HCT116 (cell line): ENCODE measurements at regions not wholly inside any gene's neighbourhood (a gene's known extent, or its start where the extent isn't known, plus 50 kb on each side); places are given as distances from the start of the nearest gene placed in this dataset.

Source experiments
- ATAC-seq: fragments of 200-7000 bp; cut with Tn5 transposase; 2 replicates; pipeline ENCODE4 v1.9.1; 2020; ENCODE audit warnings: mild to moderate bottlenecking, moderate library complexity
- BruUV-seq: library from RNA; stranded (reverse); fragments of 400-500 nt; replicated peaks from 2 replicates; lab custom pipeline; 2021; lab: Mats Ljungman, UMichigan
- CTCF ChIA-PET: fragments of 300-600 bp; sonication (Branson Sonifier 250); formaldehyde crosslinking; loops from one replicate; lab custom pipeline; 2021; ENCODE audit warnings: antibody characterized with exemption; lab: Charles Lee
- POLR2A ChIA-PET: fragments of 300-600, 350-600 bp; sonication (Branson Sonifier 250); formaldehyde crosslinking; loops from one replicate; lab custom pipeline; 2021; ENCODE audit warnings: antibody characterized with exemption; lab: Charles Lee
- RAD21 ChIA-PET, 2 experiments: fragments of 300-600 bp; sonication (Branson Sonifier 250); formaldehyde crosslinking; loops; one replicate each; lab custom pipeline; 2023; ENCODE audit warnings: low total read pairs in 2 of 2; ENCODE audit not compliant: uncharacterized antibody in 2 of 2, unreplicated experiment in 2 of 2, low non-redundant PET in 1 of 2; lab: Charles Lee
- DNase-seq: peaks from one replicate; pipeline ENCODE4 v3.0.0-alpha.2; 2010; ENCODE audit warnings: low read depth, low spot score
- H2AFZ ChIP-seq: fragments of 200-600 bp; shearing (Covaris generic), sonication (generic); 2 replicates; pipeline ENCODE4 v1.6.1; 2017; ENCODE audit warnings: low read depth, mixed run types, mixed read lengths, antibody characterized with exemption, low read length; ENCODE audit not compliant: poor library complexity, severe bottlenecking
- H3K27ac ChIP-seq: 2 replicates; pipeline ENCODE4 v1.5.1; 2012; ENCODE audit warnings: low read depth, low read length
- H3K27me3 ChIP-seq: fragments of 200-600 bp; sonication (generic); 2 replicates; pipeline ENCODE4 v1.6.1; 2016; ENCODE audit warnings: mixed run types, low read length, mixed read lengths; ENCODE audit not compliant: insufficient read depth
- H3K36me3 ChIP-seq, 2 experiments: fragments of 200-500 bp in 1 of 2; fragments of 200-600 bp in 1 of 2; sonication (Bioruptor generic) in 1 of 2; sonication (generic) in 1 of 2; 2 replicates each; pipeline versions ENCODE4 v1.5.1 to v1.6.1; 2014 to 2016; ENCODE audit warnings: low read length in 2 of 2, inconsistent platforms in 1 of 2, mixed read lengths in 1 of 2, mixed run types in 1 of 2; ENCODE audit not compliant: insufficient read depth in 2 of 2, control insufficient read depth in 1 of 2
- H3K4me1 ChIP-seq, 2 experiments: fragments of 200-600 bp in 1 of 2; sonication (generic) in 1 of 2; 2 replicates each; pipeline versions ENCODE4 v1.5.1 to v1.6.1; 2012 to 2017; ENCODE audit warnings: low read length in 2 of 2, inconsistent platforms in 1 of 2, mild to moderate bottlenecking in 1 of 2, mixed read lengths in 1 of 2, mixed run types in 1 of 2, moderate library complexity in 1 of 2; ENCODE audit not compliant: insufficient read depth in 2 of 2, control insufficient read depth in 1 of 2
- H3K4me2 ChIP-seq: fragments of 200-600 bp; sonication (generic); 2 replicates; pipeline ENCODE4 v1.6.1; 2017; ENCODE audit warnings: mixed run types, low read length, mixed read lengths
- H3K4me3 ChIP-seq, 2 experiments: fragments of 200-600 bp in 1 of 2; sonication (generic) in 1 of 2; replicated peaks in 1 of 2; 2 replicates each; pipeline ENCODE4 v1.5.1; 2011 to 2016; ENCODE audit warnings: low read length in 2 of 2, control low read depth in 1 of 2, low read depth in 1 of 2, mild to moderate bottlenecking in 1 of 2, mixed read lengths in 1 of 2, mixed run types in 1 of 2
- H3K79me2 ChIP-seq: fragments of 200-600 bp; sonication (generic); 2 replicates; pipeline ENCODE4 v1.6.1; 2017; ENCODE audit warnings: mild to moderate bottlenecking, mixed run types, low read length, moderate library complexity, mixed read lengths; ENCODE audit not compliant: insufficient read depth
- H3K9ac ChIP-seq: fragments of 200-600 bp; sonication (generic); 2 replicates; pipeline ENCODE4 v1.6.1; 2016; ENCODE audit warnings: low read length, mixed read lengths
- H3K9me2 ChIP-seq: fragments of 200-600 bp; sonication (generic), shearing (Covaris generic); 2 replicates; pipeline ENCODE4 v1.6.1; 2017; ENCODE audit warnings: mixed run types, mild to moderate bottlenecking, moderate library complexity; ENCODE audit not compliant: insufficient read depth
- H3K9me3 ChIP-seq, 2 experiments: fragments of 200-500 bp in 1 of 2; fragments of 200-600 bp in 1 of 2; sonication (Bioruptor generic) in 1 of 2; sonication (generic) in 1 of 2; 2 replicates each; pipeline ENCODE4 v1.6.1; 2014 to 2017; ENCODE audit warnings: low read length in 2 of 2, mixed read lengths in 2 of 2, inconsistent platforms in 1 of 2, low read depth in 1 of 2, mild to moderate bottlenecking in 1 of 2, mixed run types in 1 of 2, moderate library complexity in 1 of 2; ENCODE audit not compliant: control insufficient read depth in 1 of 2, insufficient read depth in 1 of 2
- H4K20me1 ChIP-seq: fragments of 200-600 bp; sonication (generic), shearing (Covaris generic); 2 replicates; pipeline ENCODE4 v1.6.1; 2017; ENCODE audit warnings: mixed run types, mild to moderate bottlenecking, moderate library complexity; ENCODE audit not compliant: insufficient read depth
- CBX3 ChIP-seq: IDR thresholded peaks from 2 replicates; pipeline ENCODE4 v1.6.1; 2012; ENCODE audit warnings: low read depth
- EZH2 ChIP-seq: fragments of 200-600 bp; sonication (generic); IDR thresholded peaks from 2 replicates; pipeline ENCODE4 v1.6.1; 2017; ENCODE audit warnings: antibody characterized with exemption, mixed run types
- JUND ChIP-seq: IDR thresholded peaks from 2 replicates; pipeline ENCODE4 v1.6.1; 2012
- POLR2A ChIP-seq: IDR thresholded peaks from 2 replicates; pipeline ENCODE4 v1.7.0; 2011; ENCODE audit warnings: borderline replicate concordance; ENCODE audit not compliant: insufficient read depth, insufficient read length; ENCODE audit errors: extremely low read depth
- POLR2AphosphoS5 ChIP-seq: IDR thresholded peaks from 2 replicates; pipeline ENCODE4 v1.6.1; 2011; ENCODE audit warnings: mild to moderate bottlenecking, low read depth, low read length, moderate library complexity
- RAD21 ChIP-seq: IDR thresholded peaks from 2 replicates; pipeline ENCODE4 v1.6.1; 2012; ENCODE audit warnings: low read depth, mild to moderate bottlenecking
- SIN3A ChIP-seq: IDR thresholded peaks from 2 replicates; pipeline ENCODE4 v1.6.1; 2012; ENCODE audit warnings: low read depth
- SP1 ChIP-seq: IDR thresholded peaks from 2 replicates; pipeline ENCODE4 v1.6.1; 2012; ENCODE audit warnings: low read depth
- TCF7L2 ChIP-seq: IDR thresholded peaks from 2 replicates; pipeline ENCODE4 v1.7.0; 2011; ENCODE audit warnings: borderline replicate concordance, inconsistent platforms; ENCODE audit not compliant: insufficient read depth, insufficient read length; ENCODE audit errors: extremely low read depth
- YY1 ChIP-seq: IDR thresholded peaks from 2 replicates; pipeline ENCODE4 v1.6.1; 2011; ENCODE audit warnings: low read length, low read depth, moderate library complexity, mild to moderate bottlenecking; ENCODE audit not compliant: insufficient replicate concordance; ENCODE audit errors: extremely low read depth
- ZFX ChIP-seq: fragments of 450-650 bp; IDR thresholded peaks from 2 replicates; pipeline ENCODE4 v1.6.1; 2017
- ZNF274 ChIP-seq: fragments of 200-500 bp; sonication (Bioruptor generic); IDR thresholded peaks from 2 replicates; pipeline ENCODE4 v1.6.1; 2014; ENCODE audit warnings: mild to moderate bottlenecking, low read depth, low read length, inconsistent platforms
- intact Hi-C: fragments of 100-400 bp; cut with micrococcal nuclease; formaldehyde crosslinking; loops from 2 replicates; pipeline ENCODE4 v1.10.0; 2022
- TF ChIP-seq, protein P1 (sequence below): IDR thresholded peaks from 2 replicates; pipeline ENCODE4 v1.6.1; 2012; ENCODE audit warnings: low read depth
- TF ChIP-seq, protein P2 (sequence below), 3 experiments: fragments of 200-600 bp in 1 of 3; sonication (generic) in 1 of 3; IDR thresholded peaks in 2 of 3; conservative IDR thresholded peaks in 1 of 3; 2 replicates each; pipeline ENCODE4 v1.5.1; 2012 to 2017; ENCODE audit warnings: low read depth in 2 of 3, low read length in 2 of 3, antibody characterized with exemption in 1 of 3, borderline replicate concordance in 1 of 3, control low read depth in 1 of 3, mild to moderate bottlenecking in 1 of 3, mixed read lengths in 1 of 3, mixed run types in 1 of 3, moderate library complexity in 1 of 3; ENCODE audit not compliant: insufficient read depth in 1 of 3
- TF ChIP-seq, protein P3 (sequence below): IDR thresholded peaks from 2 replicates; pipeline ENCODE4 v1.6.1; 2011; ENCODE audit warnings: mild to moderate bottlenecking, low read length, moderate library complexity; ENCODE audit not compliant: insufficient replicate concordance; ENCODE audit errors: extremely low read depth

- Histone ChIP-seq H3K4me2 (no peak overlapping the region), H3K27ac (no peak overlapping the region), H3K79me2 (no peaks in the 10 kb centered on the region), H4K20me1 (no peaks in the 10 kb centered on the region)
- intact Hi-C loops: no loop called here
- BruUV-seq: no TSS peak
- no peak for DNase-seq
- ChIA-PET CTCF (no interaction called here), RAD21 (no interaction called here)
- TF ChIP-seq CBX3: no peak
- no peak for TF ChIP-seq ZNF274
- TF ChIP-seq POLR2A: no peak
- no peak for TF ChIP-seq POLR2AphosphoS5
- no peak for TF ChIP-seq SIN3A
- no peak for TF ChIP-seq ZFX
- TF ChIP-seq RAD21: no peak
- TF ChIP-seq JUND: no peak
- TF ChIP-seq SP1: no peak
- TF ChIP-seq, protein P1, sequence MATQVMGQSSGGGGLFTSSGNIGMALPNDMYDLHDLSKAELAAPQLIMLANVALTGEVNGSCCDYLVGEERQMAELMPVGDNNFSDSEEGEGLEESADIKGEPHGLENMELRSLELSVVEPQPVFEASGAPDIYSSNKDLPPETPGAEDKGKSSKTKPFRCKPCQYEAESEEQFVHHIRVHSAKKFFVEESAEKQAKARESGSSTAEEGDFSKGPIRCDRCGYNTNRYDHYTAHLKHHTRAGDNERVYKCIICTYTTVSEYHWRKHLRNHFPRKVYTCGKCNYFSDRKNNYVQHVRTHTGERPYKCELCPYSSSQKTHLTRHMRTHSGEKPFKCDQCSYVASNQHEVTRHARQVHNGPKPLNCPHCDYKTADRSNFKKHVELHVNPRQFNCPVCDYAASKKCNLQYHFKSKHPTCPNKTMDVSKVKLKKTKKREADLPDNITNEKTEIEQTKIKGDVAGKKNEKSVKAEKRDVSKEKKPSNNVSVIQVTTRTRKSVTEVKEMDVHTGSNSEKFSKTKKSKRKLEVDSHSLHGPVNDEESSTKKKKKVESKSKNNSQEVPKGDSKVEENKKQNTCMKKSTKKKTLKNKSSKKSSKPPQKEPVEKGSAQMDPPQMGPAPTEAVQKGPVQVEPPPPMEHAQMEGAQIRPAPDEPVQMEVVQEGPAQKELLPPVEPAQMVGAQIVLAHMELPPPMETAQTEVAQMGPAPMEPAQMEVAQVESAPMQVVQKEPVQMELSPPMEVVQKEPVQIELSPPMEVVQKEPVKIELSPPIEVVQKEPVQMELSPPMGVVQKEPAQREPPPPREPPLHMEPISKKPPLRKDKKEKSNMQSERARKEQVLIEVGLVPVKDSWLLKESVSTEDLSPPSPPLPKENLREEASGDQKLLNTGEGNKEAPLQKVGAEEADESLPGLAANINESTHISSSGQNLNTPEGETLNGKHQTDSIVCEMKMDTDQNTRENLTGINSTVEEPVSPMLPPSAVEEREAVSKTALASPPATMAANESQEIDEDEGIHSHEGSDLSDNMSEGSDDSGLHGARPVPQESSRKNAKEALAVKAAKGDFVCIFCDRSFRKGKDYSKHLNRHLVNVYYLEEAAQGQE: no peak
- TF ChIP-seq, protein P2, sequence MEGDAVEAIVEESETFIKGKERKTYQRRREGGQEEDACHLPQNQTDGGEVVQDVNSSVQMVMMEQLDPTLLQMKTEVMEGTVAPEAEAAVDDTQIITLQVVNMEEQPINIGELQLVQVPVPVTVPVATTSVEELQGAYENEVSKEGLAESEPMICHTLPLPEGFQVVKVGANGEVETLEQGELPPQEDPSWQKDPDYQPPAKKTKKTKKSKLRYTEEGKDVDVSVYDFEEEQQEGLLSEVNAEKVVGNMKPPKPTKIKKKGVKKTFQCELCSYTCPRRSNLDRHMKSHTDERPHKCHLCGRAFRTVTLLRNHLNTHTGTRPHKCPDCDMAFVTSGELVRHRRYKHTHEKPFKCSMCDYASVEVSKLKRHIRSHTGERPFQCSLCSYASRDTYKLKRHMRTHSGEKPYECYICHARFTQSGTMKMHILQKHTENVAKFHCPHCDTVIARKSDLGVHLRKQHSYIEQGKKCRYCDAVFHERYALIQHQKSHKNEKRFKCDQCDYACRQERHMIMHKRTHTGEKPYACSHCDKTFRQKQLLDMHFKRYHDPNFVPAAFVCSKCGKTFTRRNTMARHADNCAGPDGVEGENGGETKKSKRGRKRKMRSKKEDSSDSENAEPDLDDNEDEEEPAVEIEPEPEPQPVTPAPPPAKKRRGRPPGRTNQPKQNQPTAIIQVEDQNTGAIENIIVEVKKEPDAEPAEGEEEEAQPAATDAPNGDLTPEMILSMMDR (IDR thresholded peaks at IDR 0.05 in 2 of 3, conservative IDR thresholded peaks at IDR 0.05 in 1 of 3; ENCODE audit: borderline replicate concordance in 1 of 3, insufficient read depth in 1 of 3, low read depth in 2 of 3, low read length in 2 of 3): no peak
- TF ChIP-seq TCF7L2: no peak
- TF ChIP-seq YY1: no peak
- TF ChIP-seq EZH2: no peak
- TF ChIP-seq, protein P3, sequence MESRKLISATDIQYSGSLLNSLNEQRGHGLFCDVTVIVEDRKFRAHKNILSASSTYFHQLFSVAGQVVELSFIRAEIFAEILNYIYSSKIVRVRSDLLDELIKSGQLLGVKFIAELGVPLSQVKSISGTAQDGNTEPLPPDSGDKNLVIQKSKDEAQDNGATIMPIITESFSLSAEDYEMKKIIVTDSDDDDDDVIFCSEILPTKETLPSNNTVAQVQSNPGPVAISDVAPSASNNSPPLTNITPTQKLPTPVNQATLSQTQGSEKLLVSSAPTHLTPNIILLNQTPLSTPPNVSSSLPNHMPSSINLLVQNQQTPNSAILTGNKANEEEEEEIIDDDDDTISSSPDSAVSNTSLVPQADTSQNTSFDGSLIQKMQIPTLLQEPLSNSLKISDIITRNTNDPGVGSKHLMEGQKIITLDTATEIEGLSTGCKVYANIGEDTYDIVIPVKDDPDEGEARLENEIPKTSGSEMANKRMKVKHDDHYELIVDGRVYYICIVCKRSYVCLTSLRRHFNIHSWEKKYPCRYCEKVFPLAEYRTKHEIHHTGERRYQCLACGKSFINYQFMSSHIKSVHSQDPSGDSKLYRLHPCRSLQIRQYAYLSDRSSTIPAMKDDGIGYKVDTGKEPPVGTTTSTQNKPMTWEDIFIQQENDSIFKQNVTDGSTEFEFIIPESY: no peak
- TF ChIP-seq, all 23 proteins: peak for 0
- Histone ChIP-seq H3K4me3 (no peak overlapping the region), H3K9ac (no peak overlapping the region), H2AFZ (no peak overlapping the region), H3K9me2 (no peaks in the 10 kb centered on the region), H3K9me3 (peaks cover 0 to 13% of the 10 kb centered on the region in 2 experiments; a peak in 2 of 4 replicates), H3K27me3 (no peaks in the 10 kb centered on the region), H3K4me1 (no peaks in the 10 kb centered on the region), H3K36me3 (no peaks in the 10 kb centered on the region)
- no peak for ATAC-seq
- POLR2A ChIA-PET: no interaction called here
These were observed 187.6 kb upstream of the DPP10 start for GRCh38 chr2:114254875-114255274.
